ENCODE measurements at regions not wholly inside any gene's neighbourhood (a gene's known extent, or its start where the extent isn't known, plus 50 kb on each side); places are given as distances from the start of the nearest gene placed in this dataset.
"Not testable (repeated sequence)": the region's sequence is repeated elsewhere in the genome, so short reads cannot be mapped to it uniquely, and the experiment has no call there.

DNA sequence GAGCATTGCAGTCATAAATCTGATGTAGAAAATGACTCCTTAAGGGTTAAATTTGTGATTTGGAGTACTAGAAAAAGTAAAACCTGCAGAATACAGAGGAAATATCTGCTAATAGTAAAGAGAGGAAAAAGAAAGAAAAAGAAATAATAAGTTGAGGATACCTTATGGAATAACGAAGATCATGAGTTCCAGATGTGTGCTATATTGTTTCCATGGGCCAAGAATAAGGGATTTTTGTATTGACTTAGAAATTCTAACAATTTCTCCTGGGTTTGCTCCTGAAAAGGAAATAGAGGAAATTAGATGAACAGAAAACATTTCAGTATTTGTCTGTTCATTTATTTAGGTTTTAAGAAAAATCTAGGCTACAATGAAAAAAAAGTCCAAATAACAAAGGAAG is 115.3 kb downstream of the ALG10B start:
- Histone ChIP-seq H3K36me3 (no peaks in the 10 kb centered on the region), H3K27me3 (no peaks in the 10 kb centered on the region), H3K9me3 (no peaks in the 10 kb centered on the region), H3K4me3 (no peak overlapping the region), H3K27ac (replicated peaks in 1 of 4) (no peak overlapping the region), H3K4me1 (peaks cover 0 to 3% (median 0%) of the 10 kb centered on the region in 4 donors)
- intact Hi-C loops (cut with DNase I): no loop called here
- DNase-seq (ENCODE audit: extremely low spot score): no peak
- WGBS: 66% methylated on average over 1 of the region's 1 CpG
- TF ChIP-seq EP300 (IDR thresholded peaks at IDR 0.05): no peak

DNA sequence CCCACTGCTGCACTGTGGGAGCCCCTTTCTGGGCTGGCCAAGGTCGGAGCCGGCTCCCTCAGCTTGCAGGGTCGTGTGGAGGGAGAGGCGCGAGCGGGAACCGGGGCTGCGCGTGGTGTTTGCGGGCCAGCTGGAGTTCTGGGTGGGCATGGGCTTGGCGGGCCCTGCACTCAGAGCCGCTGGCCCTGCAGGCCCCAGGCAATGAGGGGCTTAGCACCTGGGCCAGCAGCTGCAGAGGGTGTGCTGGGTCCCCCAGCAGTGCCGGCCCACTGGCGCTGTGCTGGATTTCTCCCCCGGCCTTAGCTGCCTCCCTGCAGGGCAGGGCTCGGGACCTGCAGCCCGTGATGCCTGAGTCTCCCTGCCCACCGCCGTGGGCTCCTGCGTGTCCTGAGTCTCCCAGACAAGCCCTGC is 125.3 kb downstream of the ALG10B start:
- H3K4me3 ChIP-seq; H3K27ac ChIP-seq (replicated peaks in 1 of 4); H3K36me3 ChIP-seq; DNase-seq (ENCODE audit: extremely low spot score); H3K9me3 ChIP-seq; H3K4me1 ChIP-seq; H3K27me3 ChIP-seq; intact Hi-C loops (cut with DNase I): not testable (repeated sequence)
- WGBS: 79% methylated on average over 9 of the region's 20 CpGs

- H3K4me1 ChIP-seq: no peaks in the 10 kb centered on the region
- H3K9me3 ChIP-seq: no peaks in the 10 kb centered on the region
- no peak for DNase-seq (ENCODE audit: extremely low spot score)
- intact Hi-C loops (cut with DNase I): no loop called here
- no peak overlapping the region for H3K4me3 ChIP-seq
- no peaks in the 10 kb centered on the region for H3K36me3 ChIP-seq
- no peak for TF ChIP-seq CTCF (IDR thresholded peaks at IDR 0.05)
- TF ChIP-seq EP300 (IDR thresholded peaks at IDR 0.05): no peak
- TF ChIP-seq POLR2AphosphoS5 (IDR thresholded peaks at IDR 0.05): no peak
- no peak for TF ChIP-seq POLR2A (IDR thresholded peaks at IDR 0.05; ENCODE audit: low read depth)
- H3K27ac ChIP-seq (replicated peaks in 1 of 4): no peak overlapping the region
- H3K27me3 ChIP-seq: no peaks in the 10 kb centered on the region
- WGBS: 77% methylated on average over 2 of the region's 2 CpGs
Observed at GRCh38 chr12:38445040-38445439, 128.5 kb downstream of the ALG10B start.

- Histone ChIP-seq H3K36me3 (no peaks in the 10 kb centered on the region), H3K27me3 (no peaks in the 10 kb centered on the region), H3K4me1 (peaks cover 0 to 11% (median 0%) of the 10 kb centered on the region in 4 donors), H3K27ac (replicated peaks in 1 of 4) (no peak overlapping the region), H3K9me3 (no peaks in the 10 kb centered on the region), H3K4me3 (no peak overlapping the region)
- intact Hi-C loops (cut with DNase I): no loop called here
- no peak for DNase-seq (ENCODE audit: extremely low spot score)
- TF ChIP-seq POLR2AphosphoS5 (IDR thresholded peaks at IDR 0.05): no peak
- TF ChIP-seq POLR2A (IDR thresholded peaks at IDR 0.05; ENCODE audit: low read depth): no peak
- TF ChIP-seq CTCF (IDR thresholded peaks at IDR 0.05): no peak
- no peak for TF ChIP-seq EP300 (IDR thresholded peaks at IDR 0.05)
- 76% methylated on average over 2 of the region's 2 CpGs for WGBS
Observed at GRCh38 chr12:38448991-38449390, 132.4 kb downstream of the ALG10B start.

GRCh38 chr12:38456537-38457120 is 140.1 kb downstream of the ALG10B start:
- Histone ChIP-seq H3K9me3 (no peaks in the 10 kb centered on the region), H3K4me3 (no peak overlapping the region), H3K4me1 (peaks cover 0 to 21% (median 6%) of the 10 kb centered on the region in 4 donors), H3K27me3 (no peaks in the 10 kb centered on the region), H3K27ac (replicated peaks in 1 of 4) (peak overlapping the region in 1 of 4 donors; percentile 17), H3K36me3 (no peaks in the 10 kb centered on the region)
- TF ChIP-seq POLR2AphosphoS5 (IDR thresholded peaks at IDR 0.05) (no peak), EP300 (IDR thresholded peaks at IDR 0.05) (no peak), CTCF (IDR thresholded peaks at IDR 0.05) (no peak), POLR2A (IDR thresholded peaks at IDR 0.05; ENCODE audit: low read depth) (no peak)
- 66% methylated on average over 2 of the region's 2 CpGs for WGBS
- intact Hi-C loops (cut with DNase I): no loop called here
- no peak for DNase-seq (ENCODE audit: extremely low spot score)

- no peaks in the 10 kb centered on the region for H3K9me3 ChIP-seq
- 82% methylated on average over 5 of the region's 5 CpGs for WGBS
- H3K4me1 ChIP-seq: no peaks in the 10 kb centered on the region
- H3K4me3 ChIP-seq: no peak overlapping the region
- no peaks in the 10 kb centered on the region for H3K36me3 ChIP-seq
- intact Hi-C loops (cut with DNase I): no loop called here
- no peaks in the 10 kb centered on the region for H3K27me3 ChIP-seq
- H3K27ac ChIP-seq (replicated peaks in 1 of 4): no peak overlapping the region
- TF ChIP-seq CTCF (IDR thresholded peaks at IDR 0.05): no peak
- TF ChIP-seq POLR2AphosphoS5 (IDR thresholded peaks at IDR 0.05): no peak
- no peak for DNase-seq (ENCODE audit: extremely low spot score)
Observed at GRCh38 chr12:38465020-38465419, 148.4 kb downstream of the ALG10B start.

Measured in esophagus muscularis mucosa (tissue), 4 donors.